Fibroblast of villous mesenchyme (primary cell): ENCODE measurements at regions not wholly inside any gene's neighbourhood (a gene's known extent, or its start where the extent isn't known, plus 50 kb on each side); places are given as distances from the start of the nearest gene placed in this dataset.

Source experiments
- DNase-seq: peaks from one replicate; pipeline ENCODE4 v3.0.0-alpha.2; 2010; ENCODE audit warnings: low read depth
- H3K4me3 ChIP-seq: 2 replicates; pipeline ENCODE4 v1.5.1; 2011; ENCODE audit warnings: low read depth, mild to moderate bottlenecking, low read length
- TF ChIP-seq, protein P1 (sequence below): IDR thresholded peaks from 2 replicates; pipeline ENCODE4 v1.5.1; 2012; ENCODE audit warnings: low read depth, mild to moderate bottlenecking, low read length; ENCODE audit not compliant: insufficient read depth

DNA sequence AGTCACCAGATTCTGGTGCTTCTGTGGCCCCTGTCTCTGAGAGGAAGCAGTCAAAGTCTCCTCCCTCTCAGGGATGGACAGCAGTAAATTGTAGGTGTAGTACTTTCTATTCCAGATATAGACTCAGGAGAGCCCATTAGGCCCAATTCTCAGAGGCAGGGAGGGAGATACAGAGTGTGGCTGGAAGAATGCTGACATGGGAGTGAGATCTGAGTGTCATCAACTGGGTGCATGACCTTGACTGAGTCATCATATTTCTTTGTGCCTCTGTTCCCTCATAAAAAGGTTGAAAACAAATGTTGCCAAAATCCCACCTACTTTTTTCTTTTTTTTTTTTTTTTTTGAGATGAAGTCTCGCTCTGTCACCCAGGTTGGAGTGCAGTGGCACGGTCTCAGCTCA lies 506.1 kb downstream of the BCL11A start:
- TF ChIP-seq, protein P1, sequence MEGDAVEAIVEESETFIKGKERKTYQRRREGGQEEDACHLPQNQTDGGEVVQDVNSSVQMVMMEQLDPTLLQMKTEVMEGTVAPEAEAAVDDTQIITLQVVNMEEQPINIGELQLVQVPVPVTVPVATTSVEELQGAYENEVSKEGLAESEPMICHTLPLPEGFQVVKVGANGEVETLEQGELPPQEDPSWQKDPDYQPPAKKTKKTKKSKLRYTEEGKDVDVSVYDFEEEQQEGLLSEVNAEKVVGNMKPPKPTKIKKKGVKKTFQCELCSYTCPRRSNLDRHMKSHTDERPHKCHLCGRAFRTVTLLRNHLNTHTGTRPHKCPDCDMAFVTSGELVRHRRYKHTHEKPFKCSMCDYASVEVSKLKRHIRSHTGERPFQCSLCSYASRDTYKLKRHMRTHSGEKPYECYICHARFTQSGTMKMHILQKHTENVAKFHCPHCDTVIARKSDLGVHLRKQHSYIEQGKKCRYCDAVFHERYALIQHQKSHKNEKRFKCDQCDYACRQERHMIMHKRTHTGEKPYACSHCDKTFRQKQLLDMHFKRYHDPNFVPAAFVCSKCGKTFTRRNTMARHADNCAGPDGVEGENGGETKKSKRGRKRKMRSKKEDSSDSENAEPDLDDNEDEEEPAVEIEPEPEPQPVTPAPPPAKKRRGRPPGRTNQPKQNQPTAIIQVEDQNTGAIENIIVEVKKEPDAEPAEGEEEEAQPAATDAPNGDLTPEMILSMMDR = no peak
- DNase-seq = no peak
- no peak overlapping the region for H3K4me3 ChIP-seq

GRCh38 chr2:60046529-60046928 lies 506.9 kb downstream of the BCL11A start:
- DNase-seq = no peak
- TF ChIP-seq, protein P1 = no peak

GRCh38 chr2:60045456-60045855 lies 508.0 kb downstream of the BCL11A start:
- DNase-seq = no peak
- TF ChIP-seq, protein P1 = no peak
- H3K4me3 ChIP-seq = no peak overlapping the region

More at GRCh38 chr2:60046529-60046928, 506.9 kb downstream of the BCL11A start:
- H3K4me3 ChIP-seq = no peak overlapping the region

DNA sequence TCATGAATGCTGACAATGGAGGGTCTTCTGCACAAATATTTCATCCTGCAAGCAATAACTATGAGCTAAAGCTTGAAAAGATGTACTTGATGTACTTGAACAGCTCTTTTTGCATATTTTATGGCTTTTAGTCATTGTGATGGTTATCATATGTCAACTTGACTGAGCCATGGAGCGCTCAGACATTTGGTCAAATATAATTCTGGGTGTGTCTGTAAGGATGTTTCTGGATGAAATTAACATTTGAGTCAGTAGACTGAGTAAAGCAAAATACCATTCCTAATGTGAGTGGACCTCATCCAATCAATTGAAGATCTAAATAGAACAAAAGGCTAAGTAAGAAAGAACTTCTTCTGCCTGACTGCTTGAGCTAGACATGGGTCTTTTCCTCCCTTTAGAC lies 509.0 kb downstream of the BCL11A start:
- H3K4me3 ChIP-seq = no peak overlapping the region
- TF ChIP-seq, protein P1 = no peak
- no peak for DNase-seq

DNA sequence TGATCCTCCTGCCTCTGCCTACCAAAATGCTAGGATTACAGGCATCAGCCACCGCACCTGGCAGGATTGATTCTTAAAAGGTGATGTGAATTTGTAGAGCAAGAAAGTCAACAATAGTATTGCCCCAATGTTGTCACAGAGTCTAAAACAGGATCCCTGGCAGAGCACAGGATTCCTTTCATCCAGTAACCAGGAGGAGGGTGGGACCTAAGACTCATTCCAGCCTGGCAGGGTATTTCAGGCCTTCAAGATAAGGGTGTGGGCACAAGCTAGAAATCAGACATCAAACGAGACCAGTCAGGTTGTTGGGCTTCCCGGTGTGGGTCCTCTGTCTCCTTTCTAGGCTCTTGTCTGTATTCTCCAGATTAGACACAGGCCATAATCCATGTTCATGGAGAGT lies 511.4 kb downstream of the BCL11A start:
- TF ChIP-seq, protein P1 = no peak
- no peak overlapping the region for H3K4me3 ChIP-seq
- DNase-seq = no peak

DNA sequence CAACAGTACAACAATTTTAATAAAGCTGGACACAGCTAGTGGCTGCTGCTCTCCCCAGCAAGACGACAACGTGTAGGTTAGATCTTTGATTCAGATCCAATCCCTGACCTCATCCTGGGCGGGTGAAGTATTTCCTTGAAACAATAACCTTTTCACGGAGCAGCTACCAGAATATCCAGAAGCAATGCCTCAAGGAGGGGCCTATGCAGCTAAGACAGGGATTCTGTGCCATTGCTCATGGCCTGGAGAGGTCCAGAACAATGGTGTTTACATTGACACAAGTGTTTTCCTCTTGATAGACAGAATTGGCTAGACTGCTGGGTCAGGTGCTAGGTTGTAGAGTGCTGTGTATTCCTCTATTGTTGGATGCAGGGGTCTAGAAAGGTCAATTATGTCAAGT lies 520.1 kb downstream of the BCL11A start:
- no peak for DNase-seq
- no peak overlapping the region for H3K4me3 ChIP-seq

GRCh38 chr2:60029566-60029883 lies 523.9 kb downstream of the BCL11A start:
- H3K4me3 ChIP-seq = no peak overlapping the region
- DNase-seq = no peak
- TF ChIP-seq, protein P1 = no peak

More for the DNA sequence above, 520.1 kb downstream of the BCL11A start:
- TF ChIP-seq, protein P1 = no peak
